HG03139 (cell line): ENCODE measurements at regions not wholly inside any gene's neighbourhood (a gene's known extent, or its start where the extent isn't known, plus 50 kb on each side); places are given as distances from the start of the nearest gene placed in this dataset.

ENCODE experiments used
- ATAC-seq: cut with Tn5 transposase; IDR thresholded peaks from one replicate; pipeline ENCODE4 v1.9.1; 2021; ENCODE audit not compliant: unreplicated experiment

- ATAC-seq, result no peak
Measured at GRCh38 chr15:62459875-62460274, 294.8 kb upstream of the C2CD4B start.

GRCh38 chr15:62462268-62462667, 297.2 kb upstream of the C2CD4B start:
- no peak for ATAC-seq

- ATAC-seq, result no peak
Measured at GRCh38 chr15:62462721-62463120, 297.6 kb upstream of the C2CD4B start.

GRCh38 chr15:62464705-62465104, 299.6 kb upstream of the C2CD4B start:
- ATAC-seq, result no peak

GRCh38 chr15:62465173-62465572, 300.1 kb upstream of the C2CD4B start:
- no peak for ATAC-seq

GRCh38 chr15:62469478-62469873, 304.4 kb upstream of the C2CD4B start:
- no peak for ATAC-seq

GRCh38 chr15:62469874-62470688, 305.0 kb upstream of the C2CD4B start:
- ATAC-seq, result no peak

- ATAC-seq, result no peak
Measured at GRCh38 chr15:62472616-62473299, 307.7 kb upstream of the C2CD4B start.

- no peak for ATAC-seq
Measured at GRCh38 chr15:62474021-62474770, 309.1 kb upstream of the C2CD4B start.

- ATAC-seq, result no peak
Measured at GRCh38 chr15:62474771-62475124, 309.7 kb upstream of the C2CD4B start.

GRCh38 chr15:62475591-62475990, 310.5 kb upstream of the C2CD4B start:
- ATAC-seq, result no peak

- no peak for ATAC-seq
Measured at GRCh38 chr15:62476163-62476562, 311.1 kb upstream of the C2CD4B start.

GRCh38 chr15:62477929-62478328, 312.8 kb upstream of the C2CD4B start:
- ATAC-seq, result no peak

- ATAC-seq, result no peak
Measured at GRCh38 chr15:62482785-62483429, 317.8 kb upstream of the C2CD4B start.

- ATAC-seq, result no peak
Measured at GRCh38 chr15:62483814-62484213, 318.7 kb upstream of the C2CD4B start.

GRCh38 chr15:62485170-62485720, 320.2 kb upstream of the C2CD4B start:
- ATAC-seq, result no peak

GRCh38 chr15:62486041-62486440, 321.0 kb upstream of the C2CD4B start:
- ATAC-seq, result no peak

GRCh38 chr15:62488387-62488786, 323.3 kb upstream of the C2CD4B start:
- ATAC-seq, result no peak

GRCh38 chr15:62491642-62492041, 326.6 kb upstream of the C2CD4B start:
- ATAC-seq, result no peak

GRCh38 chr15:62492900-62493299, 327.8 kb upstream of the C2CD4B start:
- no peak for ATAC-seq

GRCh38 chr15:62494197-62494596, 329.1 kb upstream of the C2CD4B start:
- no peak for ATAC-seq
